K562 (cell line): ENCODE measurements at regions not wholly inside any gene's neighbourhood (a gene's known extent, or its start where the extent isn't known, plus 50 kb on each side); places are given as distances from the start of the nearest gene placed in this dataset.

Source experiments
- CEBPG ChIP-seq, 3 experiments: fragments of 200-800 bp in 1 of 3; sonication (Bioruptor generic) in 1 of 3; sonication (generic) in 1 of 3; formaldehyde crosslinking in 1 of 3; IDR thresholded peaks in 2 of 3; conservative IDR thresholded peaks in 1 of 3; 2 replicates each; pipeline versions ENCODE4 v1.6.1 to v1.8.0; 2016 to 2022; ENCODE audit warnings: missing compliant biosample characterization in 2 of 3, missing genetic modification characterization in 2 of 3, mild to moderate bottlenecking in 1 of 3, missing genetic modification reagents in 1 of 3
- KLF1 ChIP-seq: fragments of 450-650 bp; IDR thresholded peaks from 2 replicates; pipeline ENCODE4 v1.6.1; 2016; ENCODE audit warnings: missing genetic modification characterization, missing compliant biosample characterization
- MEF2D ChIP-seq: conservative IDR thresholded peaks from 2 replicates; pipeline ENCODE4 v1.6.1; 2016; ENCODE audit warnings: low read depth, missing genetic modification characterization, missing compliant biosample characterization
- NEUROD1 ChIP-seq: fragments of 150-350 bp; IDR thresholded peaks from 2 replicates; pipeline ENCODE4 v1.6.1; 2014; ENCODE audit warnings: borderline replicate concordance, low read length, low read depth; ENCODE audit not compliant: partially characterized antibody
- PML ChIP-seq: IDR thresholded peaks from 2 replicates; pipeline ENCODE4 v1.6.1; 2012; ENCODE audit warnings: low read length, inconsistent platforms
- TAF1 ChIP-seq: IDR thresholded peaks from 2 replicates; pipeline ENCODE4 v1.6.1; 2011; ENCODE audit warnings: mild to moderate bottlenecking, low read length, moderate library complexity; ENCODE audit not compliant: insufficient read depth, control insufficient read depth, severe bottlenecking; ENCODE audit errors: extremely low read depth
- ZC3H4 ChIP-seq: sonication (generic); formaldehyde crosslinking; IDR thresholded peaks from 2 replicates; pipeline ENCODE4 v1.9.0; 2021; ENCODE audit warnings: missing genetic modification reagents, borderline replicate concordance
- TF ChIP-seq, protein P1 (sequence below): fragments of 250-450 bp; sonication (Bioruptor Pico); IDR thresholded peaks from 2 replicates; pipeline ENCODE4 v1.5.0; 2021; ENCODE audit warnings: mild to moderate bottlenecking, moderate library complexity
- TF ChIP-seq, protein P2 (sequence below): fragments of 450-650 bp; IDR thresholded peaks from 2 replicates; pipeline ENCODE4 v1.6.1; 2017; ENCODE audit warnings: mild to moderate bottlenecking, moderate library complexity
- TF ChIP-seq, protein P3 (sequence below): fragments of 250-450 bp; sonication (Bioruptor Pico); IDR thresholded peaks from 2 replicates; pipeline ENCODE4 v1.5.1; 2021; ENCODE audit warnings: mild to moderate bottlenecking
- TF ChIP-seq, protein P4 (sequence below): sonication (generic); formaldehyde crosslinking; IDR thresholded peaks from 2 replicates; pipeline ENCODE4 v1.5.0; 2020; ENCODE audit warnings: missing genetic modification reagents

DNA sequence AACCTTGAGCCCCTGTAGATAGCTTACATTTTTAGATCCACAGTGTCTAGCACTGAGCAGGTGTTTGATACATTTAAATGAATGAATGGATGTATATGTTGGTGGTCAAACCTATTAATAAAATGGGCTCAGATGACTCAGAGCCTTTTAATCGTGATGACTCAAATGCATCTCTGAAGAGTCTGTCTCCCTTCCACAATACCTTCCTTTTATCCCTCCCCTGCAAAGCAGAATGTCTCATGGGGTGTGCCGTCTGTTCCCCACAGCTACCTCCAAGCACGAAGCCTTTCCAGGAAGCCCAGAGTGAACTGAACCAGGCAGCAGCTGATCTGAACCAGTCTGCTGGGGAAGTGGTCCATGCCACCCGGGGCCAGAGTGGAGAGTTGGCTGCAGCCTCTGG lies 303.5 kb upstream of the TPM1 start:
- TF ChIP-seq PML (no peak), NEUROD1 (no peak), MEF2D (tag) (no peak), ZC3H4 (CRISPR knock-in tag) (no peak), CEBPG (CRISPR knock-in tag; IDR thresholded peaks at IDR 0.05) (no peak), CEBPG (tag; conservative IDR thresholded peaks at IDR 0.05 in 1 of 2, IDR thresholded peaks at IDR 0.05 in 1 of 2) (no peak), KLF1 (tag) (no peak), TAF1 (no peak)
- TF ChIP-seq, protein P1, sequence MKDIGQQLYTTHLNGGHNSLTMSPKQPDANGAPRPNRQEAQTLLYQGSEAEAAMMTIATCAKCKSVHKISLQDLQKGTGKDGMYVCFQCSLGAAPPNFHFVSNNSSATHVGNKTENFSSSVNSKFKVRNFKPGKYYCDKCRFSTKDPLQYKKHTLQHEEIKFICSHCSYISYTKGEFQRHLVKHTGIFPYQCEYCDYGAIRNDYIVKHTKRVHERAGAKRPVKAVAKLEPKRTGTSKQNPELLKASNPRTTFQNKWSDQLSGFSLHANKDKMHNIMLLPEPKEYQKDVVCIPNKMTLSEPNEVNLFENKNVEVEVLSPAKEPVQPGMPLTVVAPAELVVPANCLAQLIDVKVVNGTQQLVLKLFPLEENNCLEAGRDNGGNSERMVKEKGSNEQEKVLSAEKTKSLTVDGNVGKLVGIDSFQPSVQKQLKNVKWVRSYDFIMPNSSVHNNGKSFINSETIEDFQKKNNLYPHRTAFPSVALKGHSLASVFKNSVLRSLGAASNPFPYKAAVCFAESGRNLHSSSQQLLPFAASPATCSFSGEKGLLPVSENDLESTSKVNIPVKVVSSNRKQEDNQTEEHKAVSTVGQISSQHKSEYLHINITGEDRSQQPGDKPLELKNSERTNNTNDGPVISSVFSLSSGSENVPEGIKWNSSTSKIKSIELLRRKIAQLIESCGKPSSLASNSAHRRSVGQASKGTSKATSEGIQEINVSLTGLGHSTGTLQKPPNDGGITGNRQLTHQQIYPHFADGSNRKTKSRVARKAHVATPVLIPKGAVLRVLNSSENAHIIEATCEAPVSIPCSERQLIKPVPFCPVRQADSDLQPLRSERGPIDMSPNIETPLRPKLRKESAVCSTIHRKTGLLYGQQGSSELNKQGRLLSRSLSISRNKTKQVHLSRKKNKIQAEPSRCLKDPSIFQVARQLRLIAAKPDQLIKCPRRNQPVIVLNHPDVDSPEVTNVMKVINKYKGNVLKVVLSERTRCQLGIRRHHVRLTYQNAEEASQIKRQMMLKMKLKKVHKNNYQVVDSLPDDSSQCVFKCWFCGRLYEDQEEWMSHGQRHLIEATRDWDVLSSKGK: no peak
- TF ChIP-seq, protein P2, sequence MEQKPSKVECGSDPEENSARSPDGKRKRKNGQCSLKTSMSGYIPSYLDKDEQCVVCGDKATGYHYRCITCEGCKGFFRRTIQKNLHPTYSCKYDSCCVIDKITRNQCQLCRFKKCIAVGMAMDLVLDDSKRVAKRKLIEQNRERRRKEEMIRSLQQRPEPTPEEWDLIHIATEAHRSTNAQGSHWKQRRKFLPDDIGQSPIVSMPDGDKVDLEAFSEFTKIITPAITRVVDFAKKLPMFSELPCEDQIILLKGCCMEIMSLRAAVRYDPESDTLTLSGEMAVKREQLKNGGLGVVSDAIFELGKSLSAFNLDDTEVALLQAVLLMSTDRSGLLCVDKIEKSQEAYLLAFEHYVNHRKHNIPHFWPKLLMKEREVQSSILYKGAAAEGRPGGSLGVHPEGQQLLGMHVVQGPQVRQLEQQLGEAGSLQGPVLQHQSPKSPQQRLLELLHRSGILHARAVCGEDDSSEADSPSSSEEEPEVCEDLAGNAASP: no peak
- TF ChIP-seq, protein P3, sequence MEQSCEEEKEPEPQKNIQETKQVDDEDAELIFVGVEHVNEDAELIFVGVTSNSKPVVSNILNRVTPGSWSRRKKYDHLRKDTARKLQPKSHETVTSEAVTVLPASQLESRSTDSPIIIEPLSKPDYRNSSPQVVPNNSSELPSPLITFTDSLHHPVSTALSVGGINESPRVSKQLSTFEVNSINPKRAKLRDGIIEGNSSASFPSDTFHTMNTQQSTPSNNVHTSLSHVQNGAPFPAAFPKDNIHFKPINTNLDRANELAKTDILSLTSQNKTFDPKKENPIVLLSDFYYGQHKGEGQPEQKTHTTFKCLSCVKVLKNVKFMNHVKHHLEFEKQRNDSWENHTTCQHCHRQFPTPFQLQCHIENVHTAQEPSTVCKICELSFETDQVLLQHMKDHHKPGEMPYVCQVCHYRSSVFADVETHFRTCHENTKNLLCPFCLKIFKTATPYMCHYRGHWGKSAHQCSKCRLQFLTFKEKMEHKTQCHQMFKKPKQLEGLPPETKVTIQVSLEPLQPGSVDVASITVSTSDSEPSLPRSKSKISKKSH (CRISPR knock-in tag): no peak
- TF ChIP-seq, protein P4, sequence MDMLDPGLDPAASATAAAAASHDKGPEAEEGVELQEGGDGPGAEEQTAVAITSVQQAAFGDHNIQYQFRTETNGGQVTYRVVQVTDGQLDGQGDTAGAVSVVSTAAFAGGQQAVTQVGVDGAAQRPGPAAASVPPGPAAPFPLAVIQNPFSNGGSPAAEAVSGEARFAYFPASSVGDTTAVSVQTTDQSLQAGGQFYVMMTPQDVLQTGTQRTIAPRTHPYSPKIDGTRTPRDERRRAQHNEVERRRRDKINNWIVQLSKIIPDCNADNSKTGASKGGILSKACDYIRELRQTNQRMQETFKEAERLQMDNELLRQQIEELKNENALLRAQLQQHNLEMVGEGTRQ: no peak
